ENCODE measurements at regions not wholly inside any gene's neighbourhood (a gene's known extent, or its start where the extent isn't known, plus 50 kb on each side); places are given as distances from the start of the nearest gene placed in this dataset.

DNA sequence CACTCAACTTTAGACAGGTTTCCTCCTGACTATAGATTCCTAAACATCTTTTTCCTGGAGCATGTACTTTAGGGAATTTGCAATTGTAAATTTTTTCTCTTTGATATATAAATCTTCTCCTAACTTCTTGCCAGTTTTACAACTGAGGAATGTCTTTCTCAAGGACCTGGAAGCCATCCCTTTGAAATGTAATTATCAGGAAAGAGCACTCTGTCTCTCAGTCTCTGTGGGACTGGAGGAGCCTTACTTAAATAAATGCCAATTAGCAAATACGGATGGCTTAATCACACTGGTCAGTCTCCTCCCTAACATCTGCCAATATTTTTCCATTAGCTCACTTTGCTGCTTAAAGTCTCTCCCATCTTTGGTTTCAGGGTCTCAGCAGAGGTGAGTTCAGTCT is 344.3 kb upstream of the ARRDC3 start:
- no peak for TF ChIP-seq POLR2AphosphoS5 (IDR thresholded peaks at IDR 0.05)
- no peak for TF ChIP-seq POLR2A (IDR thresholded peaks at IDR 0.05)
- TF ChIP-seq CTCF (IDR thresholded peaks at IDR 0.05), result no peak
- no peak for TF ChIP-seq EP300 (IDR thresholded peaks at IDR 0.05; ENCODE audit: low read depth)
